ENCODE measurements at regions not wholly inside any gene's neighbourhood (a gene's known extent, or its start where the extent isn't known, plus 50 kb on each side); places are given as distances from the start of the nearest gene placed in this dataset.
A peak's percentile ranks its signal among the peaks of the same experiment; 100 is the strongest.

DNA sequence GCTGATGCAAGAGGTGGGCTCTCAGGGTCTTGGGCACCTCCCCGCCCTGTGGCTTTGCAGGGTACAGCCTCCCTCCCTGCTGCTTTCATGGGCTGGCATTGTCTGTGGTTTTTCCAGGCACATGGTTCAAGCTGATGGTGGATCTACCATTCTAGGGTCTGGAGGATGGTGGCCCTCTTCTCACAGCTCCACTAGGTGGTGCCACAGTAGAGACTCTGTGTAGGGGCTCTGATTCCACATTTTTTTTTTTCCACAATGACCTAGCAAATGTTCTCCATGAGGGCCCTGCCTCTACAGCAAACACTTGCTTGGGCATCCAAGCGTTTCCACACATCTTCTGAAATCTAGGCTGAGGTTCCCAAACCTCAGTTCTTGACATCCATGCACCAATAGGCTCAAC is 657.9 kb upstream of the CT83 start:
- TF ChIP-seq, protein P1, sequence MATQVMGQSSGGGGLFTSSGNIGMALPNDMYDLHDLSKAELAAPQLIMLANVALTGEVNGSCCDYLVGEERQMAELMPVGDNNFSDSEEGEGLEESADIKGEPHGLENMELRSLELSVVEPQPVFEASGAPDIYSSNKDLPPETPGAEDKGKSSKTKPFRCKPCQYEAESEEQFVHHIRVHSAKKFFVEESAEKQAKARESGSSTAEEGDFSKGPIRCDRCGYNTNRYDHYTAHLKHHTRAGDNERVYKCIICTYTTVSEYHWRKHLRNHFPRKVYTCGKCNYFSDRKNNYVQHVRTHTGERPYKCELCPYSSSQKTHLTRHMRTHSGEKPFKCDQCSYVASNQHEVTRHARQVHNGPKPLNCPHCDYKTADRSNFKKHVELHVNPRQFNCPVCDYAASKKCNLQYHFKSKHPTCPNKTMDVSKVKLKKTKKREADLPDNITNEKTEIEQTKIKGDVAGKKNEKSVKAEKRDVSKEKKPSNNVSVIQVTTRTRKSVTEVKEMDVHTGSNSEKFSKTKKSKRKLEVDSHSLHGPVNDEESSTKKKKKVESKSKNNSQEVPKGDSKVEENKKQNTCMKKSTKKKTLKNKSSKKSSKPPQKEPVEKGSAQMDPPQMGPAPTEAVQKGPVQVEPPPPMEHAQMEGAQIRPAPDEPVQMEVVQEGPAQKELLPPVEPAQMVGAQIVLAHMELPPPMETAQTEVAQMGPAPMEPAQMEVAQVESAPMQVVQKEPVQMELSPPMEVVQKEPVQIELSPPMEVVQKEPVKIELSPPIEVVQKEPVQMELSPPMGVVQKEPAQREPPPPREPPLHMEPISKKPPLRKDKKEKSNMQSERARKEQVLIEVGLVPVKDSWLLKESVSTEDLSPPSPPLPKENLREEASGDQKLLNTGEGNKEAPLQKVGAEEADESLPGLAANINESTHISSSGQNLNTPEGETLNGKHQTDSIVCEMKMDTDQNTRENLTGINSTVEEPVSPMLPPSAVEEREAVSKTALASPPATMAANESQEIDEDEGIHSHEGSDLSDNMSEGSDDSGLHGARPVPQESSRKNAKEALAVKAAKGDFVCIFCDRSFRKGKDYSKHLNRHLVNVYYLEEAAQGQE (IDR thresholded peaks at IDR 0.05; ENCODE audit: unreplicated experiment), result no peak
- TF ChIP-seq, protein P2, sequence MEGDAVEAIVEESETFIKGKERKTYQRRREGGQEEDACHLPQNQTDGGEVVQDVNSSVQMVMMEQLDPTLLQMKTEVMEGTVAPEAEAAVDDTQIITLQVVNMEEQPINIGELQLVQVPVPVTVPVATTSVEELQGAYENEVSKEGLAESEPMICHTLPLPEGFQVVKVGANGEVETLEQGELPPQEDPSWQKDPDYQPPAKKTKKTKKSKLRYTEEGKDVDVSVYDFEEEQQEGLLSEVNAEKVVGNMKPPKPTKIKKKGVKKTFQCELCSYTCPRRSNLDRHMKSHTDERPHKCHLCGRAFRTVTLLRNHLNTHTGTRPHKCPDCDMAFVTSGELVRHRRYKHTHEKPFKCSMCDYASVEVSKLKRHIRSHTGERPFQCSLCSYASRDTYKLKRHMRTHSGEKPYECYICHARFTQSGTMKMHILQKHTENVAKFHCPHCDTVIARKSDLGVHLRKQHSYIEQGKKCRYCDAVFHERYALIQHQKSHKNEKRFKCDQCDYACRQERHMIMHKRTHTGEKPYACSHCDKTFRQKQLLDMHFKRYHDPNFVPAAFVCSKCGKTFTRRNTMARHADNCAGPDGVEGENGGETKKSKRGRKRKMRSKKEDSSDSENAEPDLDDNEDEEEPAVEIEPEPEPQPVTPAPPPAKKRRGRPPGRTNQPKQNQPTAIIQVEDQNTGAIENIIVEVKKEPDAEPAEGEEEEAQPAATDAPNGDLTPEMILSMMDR (conservative IDR thresholded peaks at IDR 0.05; ENCODE audit: low read depth in 2 of 2), result peak in 1 of 2 experiments; percentile 40; a peak in 3 of 4 replicates
- TF ChIP-seq EZH2 (IDR thresholded peaks at IDR 0.05; ENCODE audit: low read depth, unreplicated experiment) (no peak), ZNF331 (CRISPR knock-in tag; IDR thresholded peaks at IDR 0.05; ENCODE audit: low read depth) (no peak), EZH2phosphoT487 (IDR thresholded peaks at IDR 0.05; ENCODE audit: unreplicated experiment) (no peak), POLR2AphosphoS5 (IDR thresholded peaks at IDR 0.05; ENCODE audit: low read depth) (no peak), ZNF114 (CRISPR knock-in tag; IDR thresholded peaks at IDR 0.05) (no peak), JUNB (IDR thresholded peaks at IDR 0.05; ENCODE audit: unreplicated experiment) (no peak), CREB1 (CRISPR knock-in tag; IDR thresholded peaks at IDR 0.05; ENCODE audit: low read depth) (no peak)
